SK-N-SH treated with all-trans-retinoic acid at 6 μM for 48 hours (cell line): ENCODE measurements at regions not wholly inside any gene's neighbourhood (a gene's known extent, or its start where the extent isn't known, plus 50 kb on each side); places are given as distances from the start of the nearest gene placed in this dataset.

Experiments used
- ATAC-seq: fragments of 200-7000 bp; cut with Tn5 transposase; 3 replicates; pipeline ENCODE4 v1.9.1; 2020; ENCODE audit warnings: mild to moderate bottlenecking, moderate library complexity
- ARNTL ChIP-seq: fragments of 450-650 bp; formaldehyde crosslinking; IDR thresholded peaks from 2 replicates; pipeline ENCODE4 v1.5.0; 2020; ENCODE audit warnings: low read depth, mild to moderate bottlenecking, moderate library complexity, borderline replicate concordance
- BACH2 ChIP-seq: fragments of 250-450 bp; sonication (Bioruptor Pico); IDR thresholded peaks from 2 replicates; pipeline ENCODE4 v1.9.0; 2021; ENCODE audit warnings: mild to moderate bottlenecking, borderline replicate concordance
- CSDC2 ChIP-seq: fragments of 250-450 bp; sonication (Bioruptor Pico); IDR thresholded peaks from 2 replicates; pipeline ENCODE4 v1.5.0; 2020; ENCODE audit warnings: mild to moderate bottlenecking, moderate library complexity
- ESRRG ChIP-seq: fragments of 250-450 bp; sonication (Bioruptor Pico); IDR thresholded peaks from 2 replicates; pipeline ENCODE4 v1.6.1; 2021; ENCODE audit warnings: mild to moderate bottlenecking
- GLIS3 ChIP-seq: fragments of 250-450 bp; sonication (Bioruptor Pico); IDR thresholded peaks from 2 replicates; pipeline ENCODE4 v1.5.0; 2020; ENCODE audit warnings: mild to moderate bottlenecking, moderate library complexity
- ISL1 ChIP-seq: fragments of 250-450 bp; sonication (Bioruptor Pico); IDR thresholded peaks from 2 replicates; pipeline ENCODE4 v2.1.2; 2022; ENCODE audit warnings: mild to moderate bottlenecking, moderate library complexity
- OSR1 ChIP-seq: fragments of 250-450 bp; sonication (Bioruptor Pico); IDR thresholded peaks from 2 replicates; pipeline ENCODE4 v1.8.0; 2022; ENCODE audit warnings: moderate library complexity, mild to moderate bottlenecking, inconsistent platforms
- PPARA ChIP-seq: fragments of 250-450 bp; sonication (Bioruptor Pico); IDR thresholded peaks from 2 replicates; pipeline ENCODE4 v1.5.0; 2020; ENCODE audit warnings: mild to moderate bottlenecking, borderline replicate concordance
- RARB ChIP-seq: fragments of 250-450 bp; sonication (Bioruptor Pico); IDR thresholded peaks from 2 replicates; pipeline ENCODE4 v1.8.0; 2021; ENCODE audit warnings: mild to moderate bottlenecking, moderate library complexity
- TCF4 ChIP-seq: fragments of 250-450 bp; sonication (Bioruptor Pico); IDR thresholded peaks from 2 replicates; pipeline ENCODE4 v1.8.0; 2021; ENCODE audit warnings: mild to moderate bottlenecking, moderate library complexity, borderline replicate concordance
- TOX ChIP-seq: fragments of 250-450 bp; sonication (Bioruptor Pico); IDR thresholded peaks from 2 replicates; pipeline ENCODE4 v1.8.0; 2021; ENCODE audit warnings: mild to moderate bottlenecking, moderate library complexity, borderline replicate concordance
- ZC3H10 ChIP-seq: fragments of 250-450 bp; sonication (Bioruptor Pico); IDR thresholded peaks from 2 replicates; pipeline ENCODE4 v1.5.1; 2021; ENCODE audit warnings: mild to moderate bottlenecking, moderate library complexity
- ZFP3 ChIP-seq: fragments of 250-450 bp; sonication (Bioruptor Pico); IDR thresholded peaks from 2 replicates; pipeline ENCODE4 v1.5.0; 2020; ENCODE audit warnings: mild to moderate bottlenecking, moderate library complexity
- ZFP30 ChIP-seq: fragments of 450-650 bp; formaldehyde crosslinking; IDR thresholded peaks from 2 replicates; pipeline ENCODE4 v1.5.0; 2022; ENCODE audit warnings: mild to moderate bottlenecking, moderate library complexity
- ZNF565 ChIP-seq: fragments of 450-650 bp; formaldehyde crosslinking; conservative IDR thresholded peaks from 2 replicates; pipeline ENCODE4 v1.5.0; 2020; ENCODE audit warnings: low read depth, mild to moderate bottlenecking, moderate library complexity
- ZNF70 ChIP-seq: fragments of 450-650 bp; formaldehyde crosslinking; IDR thresholded peaks from 2 replicates; pipeline ENCODE4 v1.5.0; 2020; ENCODE audit warnings: mild to moderate bottlenecking, moderate library complexity
- ZNF8 ChIP-seq: fragments of 450-650 bp; formaldehyde crosslinking; IDR thresholded peaks from 2 replicates; pipeline ENCODE4 v1.5.0; 2020; ENCODE audit warnings: mild to moderate bottlenecking, moderate library complexity
- TF ChIP-seq, protein P1 (sequence below): fragments of 250-450 bp; sonication (Bioruptor Pico); IDR thresholded peaks from 2 replicates; pipeline ENCODE4 v1.5.1; 2021; ENCODE audit warnings: mild to moderate bottlenecking, moderate library complexity
- TF ChIP-seq, protein P2 (sequence below): fragments of 250-450 bp; sonication (Bioruptor Pico); IDR thresholded peaks from 2 replicates; pipeline ENCODE4 v1.8.0; 2020; ENCODE audit warnings: mild to moderate bottlenecking, moderate library complexity, borderline replicate concordance
- TF ChIP-seq, protein P3 (sequence below): fragments of 250-450 bp; sonication (Bioruptor Pico); IDR thresholded peaks from 2 replicates; pipeline ENCODE4 v1.5.0; 2020; ENCODE audit warnings: mild to moderate bottlenecking, moderate library complexity
- TF ChIP-seq, protein P4 (sequence below): fragments of 250-450 bp; sonication (Bioruptor Pico); IDR thresholded peaks from 2 replicates; pipeline ENCODE4 v1.5.1; 2020; ENCODE audit warnings: low read depth, mild to moderate bottlenecking, moderate library complexity

- TF ChIP-seq ZNF8: no peak
- TF ChIP-seq, protein P1, sequence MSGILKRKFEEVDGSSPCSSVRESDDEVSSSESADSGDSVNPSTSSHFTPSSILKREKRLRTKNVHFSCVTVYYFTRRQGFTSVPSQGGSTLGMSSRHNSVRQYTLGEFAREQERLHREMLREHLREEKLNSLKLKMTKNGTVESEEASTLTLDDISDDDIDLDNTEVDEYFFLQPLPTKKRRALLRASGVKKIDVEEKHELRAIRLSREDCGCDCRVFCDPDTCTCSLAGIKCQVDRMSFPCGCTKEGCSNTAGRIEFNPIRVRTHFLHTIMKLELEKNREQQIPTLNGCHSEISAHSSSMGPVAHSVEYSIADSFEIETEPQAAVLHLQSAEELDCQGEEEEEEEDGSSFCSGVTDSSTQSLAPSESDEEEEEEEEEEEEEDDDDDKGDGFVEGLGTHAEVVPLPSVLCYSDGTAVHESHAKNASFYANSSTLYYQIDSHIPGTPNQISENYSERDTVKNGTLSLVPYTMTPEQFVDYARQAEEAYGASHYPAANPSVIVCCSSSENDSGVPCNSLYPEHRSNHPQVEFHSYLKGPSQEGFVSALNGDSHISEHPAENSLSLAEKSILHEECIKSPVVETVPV (CRISPR knock-in tag): no peak
- no peak for TF ChIP-seq ZFP30 (CRISPR knock-in tag)
- TF ChIP-seq RARB (CRISPR knock-in tag): no peak
- TF ChIP-seq BACH2 (CRISPR knock-in tag): no peak
- no peak for TF ChIP-seq ARNTL (CRISPR knock-in tag)
- TF ChIP-seq TCF4 (CRISPR knock-in tag): no peak
- TF ChIP-seq TOX (CRISPR knock-in tag): no peak
- no peak for TF ChIP-seq PPARA (CRISPR knock-in tag)
- TF ChIP-seq, protein P2, sequence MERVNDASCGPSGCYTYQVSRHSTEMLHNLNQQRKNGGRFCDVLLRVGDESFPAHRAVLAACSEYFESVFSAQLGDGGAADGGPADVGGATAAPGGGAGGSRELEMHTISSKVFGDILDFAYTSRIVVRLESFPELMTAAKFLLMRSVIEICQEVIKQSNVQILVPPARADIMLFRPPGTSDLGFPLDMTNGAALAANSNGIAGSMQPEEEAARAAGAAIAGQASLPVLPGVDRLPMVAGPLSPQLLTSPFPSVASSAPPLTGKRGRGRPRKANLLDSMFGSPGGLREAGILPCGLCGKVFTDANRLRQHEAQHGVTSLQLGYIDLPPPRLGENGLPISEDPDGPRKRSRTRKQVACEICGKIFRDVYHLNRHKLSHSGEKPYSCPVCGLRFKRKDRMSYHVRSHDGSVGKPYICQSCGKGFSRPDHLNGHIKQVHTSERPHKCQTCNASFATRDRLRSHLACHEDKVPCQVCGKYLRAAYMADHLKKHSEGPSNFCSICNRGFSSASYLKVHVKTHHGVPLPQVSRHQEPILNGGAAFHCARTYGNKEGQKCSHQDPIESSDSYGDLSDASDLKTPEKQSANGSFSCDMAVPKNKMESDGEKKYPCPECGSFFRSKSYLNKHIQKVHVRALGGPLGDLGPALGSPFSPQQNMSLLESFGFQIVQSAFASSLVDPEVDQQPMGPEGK: no peak
- ATAC-seq: 0 out of 3 replicates have a peak, but pooled peaks have one; percentile 22
These were observed 458.9 kb upstream of the ANKRD30A start for GRCh38 chr10:36666451-36666850.

- no peak for ATAC-seq
- TF ChIP-seq CSDC2 (CRISPR knock-in tag) (no peak), ESRRG (CRISPR knock-in tag) (no peak), TCF4 (CRISPR knock-in tag) (no peak), ISL1 (CRISPR knock-in tag) (no peak), BACH2 (CRISPR knock-in tag) (no peak), ZNF8 (no peak), ZFP3 (no peak), ZNF70 (CRISPR knock-in tag) (no peak), ZC3H10 (CRISPR knock-in tag) (no peak), ZFP30 (CRISPR knock-in tag) (no peak), TOX (CRISPR knock-in tag) (no peak), OSR1 (no peak), ZNF565 (CRISPR knock-in tag) (no peak), PPARA (CRISPR knock-in tag) (no peak)
- TF ChIP-seq, protein P3, sequence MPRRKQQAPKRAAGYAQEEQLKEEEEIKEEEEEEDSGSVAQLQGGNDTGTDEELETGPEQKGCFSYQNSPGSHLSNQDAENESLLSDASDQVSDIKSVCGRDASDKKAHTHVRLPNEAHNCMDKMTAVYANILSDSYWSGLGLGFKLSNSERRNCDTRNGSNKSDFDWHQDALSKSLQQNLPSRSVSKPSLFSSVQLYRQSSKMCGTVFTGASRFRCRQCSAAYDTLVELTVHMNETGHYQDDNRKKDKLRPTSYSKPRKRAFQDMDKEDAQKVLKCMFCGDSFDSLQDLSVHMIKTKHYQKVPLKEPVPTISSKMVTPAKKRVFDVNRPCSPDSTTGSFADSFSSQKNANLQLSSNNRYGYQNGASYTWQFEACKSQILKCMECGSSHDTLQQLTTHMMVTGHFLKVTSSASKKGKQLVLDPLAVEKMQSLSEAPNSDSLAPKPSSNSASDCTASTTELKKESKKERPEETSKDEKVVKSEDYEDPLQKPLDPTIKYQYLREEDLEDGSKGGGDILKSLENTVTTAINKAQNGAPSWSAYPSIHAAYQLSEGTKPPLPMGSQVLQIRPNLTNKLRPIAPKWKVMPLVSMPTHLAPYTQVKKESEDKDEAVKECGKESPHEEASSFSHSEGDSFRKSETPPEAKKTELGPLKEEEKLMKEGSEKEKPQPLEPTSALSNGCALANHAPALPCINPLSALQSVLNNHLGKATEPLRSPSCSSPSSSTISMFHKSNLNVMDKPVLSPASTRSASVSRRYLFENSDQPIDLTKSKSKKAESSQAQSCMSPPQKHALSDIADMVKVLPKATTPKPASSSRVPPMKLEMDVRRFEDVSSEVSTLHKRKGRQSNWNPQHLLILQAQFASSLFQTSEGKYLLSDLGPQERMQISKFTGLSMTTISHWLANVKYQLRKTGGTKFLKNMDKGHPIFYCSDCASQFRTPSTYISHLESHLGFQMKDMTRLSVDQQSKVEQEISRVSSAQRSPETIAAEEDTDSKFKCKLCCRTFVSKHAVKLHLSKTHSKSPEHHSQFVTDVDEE (CRISPR knock-in tag): no peak
- TF ChIP-seq, protein P4, sequence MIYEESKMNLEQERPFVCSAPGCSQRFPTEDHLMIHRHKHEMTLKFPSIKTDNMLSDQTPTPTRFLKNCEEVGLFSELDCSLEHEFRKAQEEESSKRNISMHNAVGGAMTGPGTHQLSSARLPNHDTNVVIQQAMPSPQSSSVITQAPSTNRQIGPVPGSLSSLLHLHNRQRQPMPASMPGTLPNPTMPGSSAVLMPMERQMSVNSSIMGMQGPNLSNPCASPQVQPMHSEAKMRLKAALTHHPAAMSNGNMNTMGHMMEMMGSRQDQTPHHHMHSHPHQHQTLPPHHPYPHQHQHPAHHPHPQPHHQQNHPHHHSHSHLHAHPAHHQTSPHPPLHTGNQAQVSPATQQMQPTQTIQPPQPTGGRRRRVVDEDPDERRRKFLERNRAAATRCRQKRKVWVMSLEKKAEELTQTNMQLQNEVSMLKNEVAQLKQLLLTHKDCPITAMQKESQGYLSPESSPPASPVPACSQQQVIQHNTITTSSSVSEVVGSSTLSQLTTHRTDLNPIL (CRISPR knock-in tag): no peak
- TF ChIP-seq, protein P1 (CRISPR knock-in tag): no peak
- TF ChIP-seq, all 23 proteins: peak for 0
These were observed 462.8 kb upstream of the ANKRD30A start for GRCh38 chr10:36662571-36662970.

DNA sequence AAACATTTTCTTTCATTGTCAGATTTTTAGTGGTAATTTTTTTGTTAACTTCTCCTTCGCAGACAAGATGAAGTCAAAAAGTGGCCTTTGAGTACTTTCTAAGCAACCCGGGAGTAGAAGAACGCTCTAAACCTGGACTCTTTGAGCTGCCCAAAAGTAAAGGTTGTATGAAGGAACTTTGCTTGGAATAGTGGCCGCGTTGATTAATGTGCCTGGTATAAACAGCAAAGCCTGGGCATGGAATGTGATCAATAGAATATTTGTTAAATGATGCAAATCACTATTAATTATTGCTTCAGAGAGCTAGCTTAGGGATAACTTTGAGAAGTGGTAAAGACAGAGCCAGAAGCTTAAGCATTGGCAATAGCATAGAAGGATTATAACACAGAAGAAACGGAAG is 475.1 kb upstream of the ANKRD30A start:
- no peak for ATAC-seq
- TF ChIP-seq ZFP30 (CRISPR knock-in tag) (no peak), GLIS3 (CRISPR knock-in tag) (no peak)
